ENCODE measurements at regions not wholly inside any gene's neighbourhood (a gene's known extent, or its start where the extent isn't known, plus 50 kb on each side); places are given as distances from the start of the nearest gene placed in this dataset.

DNA sequence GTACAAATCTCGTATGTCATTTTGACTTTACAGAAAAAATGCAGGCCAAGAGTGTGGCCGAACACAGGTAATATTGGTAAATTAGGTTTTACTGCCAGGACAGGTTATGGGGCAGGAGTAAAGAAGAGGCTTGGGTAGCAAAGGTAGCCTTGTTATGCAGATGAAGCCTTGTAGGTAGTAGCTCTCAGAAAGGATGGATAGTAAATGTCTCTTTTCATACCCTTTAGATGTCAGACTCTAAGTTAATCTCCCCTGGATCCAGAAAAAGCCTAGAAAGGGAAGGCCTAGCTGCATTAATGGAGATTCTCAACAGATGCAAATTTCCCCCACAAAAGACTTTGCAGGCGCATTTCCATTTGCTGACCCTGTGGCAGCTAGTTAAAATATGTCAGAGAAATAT is 1445.1 kb upstream of the CADM2 start:
- no peak for DNase-seq (ENCODE audit: low read depth)

GRCh38 chr3:83514130-83514914 is 1444.5 kb upstream of the CADM2 start:
- peak; percentile 76 for DNase-seq (ENCODE audit: low read depth)

GRCh38 chr3:83515123-83515522 is 1443.7 kb upstream of the CADM2 start:
- no peak for DNase-seq (ENCODE audit: low read depth)

GRCh38 chr3:83523470-83524073 is 1435.2 kb upstream of the CADM2 start:
- DNase-seq (ENCODE audit: low read depth): peak; percentile 49

- DNase-seq (ENCODE audit: low read depth): no peak
These were observed 1433.9 kb upstream of the CADM2 start for GRCh38 chr3:83524901-83525300.

DNA sequence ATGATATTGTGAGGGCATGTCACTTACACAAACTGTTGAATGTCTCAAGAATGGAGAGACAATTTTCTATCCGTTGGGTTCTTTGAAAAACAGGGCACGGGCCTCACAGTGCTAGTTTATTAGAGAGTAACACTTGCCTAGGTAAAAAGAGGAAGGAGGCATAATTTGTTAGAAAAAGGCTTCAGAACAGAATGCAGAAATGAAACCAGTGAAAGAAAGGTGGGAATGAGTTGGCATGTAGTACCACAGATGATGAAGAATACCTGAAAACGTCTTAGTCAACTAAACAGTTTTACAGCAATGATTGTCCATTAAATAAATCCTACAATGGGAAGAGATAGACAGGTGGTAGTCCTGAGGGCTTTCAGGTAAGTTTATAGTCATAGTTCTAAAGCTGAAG is 1399.7 kb upstream of the CADM2 start:
- no peak for DNase-seq (ENCODE audit: low read depth)

- no peak for DNase-seq (ENCODE audit: low read depth)
These were observed 1390.9 kb upstream of the CADM2 start for GRCh38 chr3:83567935-83568334.

DNA sequence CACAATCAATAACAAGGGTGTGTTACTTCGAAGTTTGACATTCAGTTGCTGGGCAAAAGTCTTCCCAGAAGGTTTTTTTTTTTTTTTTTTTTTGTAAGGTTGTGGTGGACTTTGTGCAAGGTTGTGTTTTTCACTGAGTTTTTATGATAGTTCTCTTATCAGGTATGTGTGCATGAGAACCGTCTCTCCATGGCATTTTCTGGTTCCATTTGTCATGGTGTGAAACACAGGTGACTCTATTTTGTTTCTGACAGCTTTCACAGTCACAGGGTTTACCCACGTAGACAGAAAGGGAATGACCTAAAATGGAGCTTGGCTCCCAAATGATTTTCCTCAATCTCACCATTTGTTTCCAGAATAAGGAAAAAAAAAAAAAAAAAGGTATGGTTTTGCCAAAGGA is 1377.2 kb upstream of the CADM2 start:
- no peak for DNase-seq (ENCODE audit: low read depth)

- no peak for DNase-seq (ENCODE audit: low read depth)
These were observed 1357.1 kb upstream of the CADM2 start for GRCh38 chr3:83601704-83602103.

DNA sequence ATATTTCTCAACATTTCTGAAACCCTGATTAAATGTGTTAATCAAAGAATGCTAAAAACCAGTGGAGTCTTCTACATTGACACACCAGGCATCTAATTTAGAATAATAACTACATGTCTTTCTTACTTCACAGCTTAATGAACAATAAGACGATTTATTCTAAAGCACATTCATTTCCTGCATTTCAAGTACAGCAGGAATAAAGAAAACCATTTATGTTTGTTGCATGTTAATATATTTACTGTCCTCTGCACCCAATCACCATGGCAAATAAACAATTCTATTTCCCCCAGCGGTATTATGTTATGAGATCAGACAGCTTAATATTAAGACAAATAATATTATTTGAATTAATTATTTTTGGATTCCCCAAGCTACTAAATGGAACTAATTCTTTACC is 1336.3 kb upstream of the CADM2 start:
- DNase-seq (ENCODE audit: low read depth): no peak

GRCh38 chr3:83625261-83625660 is 1333.5 kb upstream of the CADM2 start:
- DNase-seq (ENCODE audit: low read depth): no peak

GRCh38 chr3:83628471-83628870 is 1330.3 kb upstream of the CADM2 start:
- no peak for DNase-seq (ENCODE audit: low read depth)

DNA sequence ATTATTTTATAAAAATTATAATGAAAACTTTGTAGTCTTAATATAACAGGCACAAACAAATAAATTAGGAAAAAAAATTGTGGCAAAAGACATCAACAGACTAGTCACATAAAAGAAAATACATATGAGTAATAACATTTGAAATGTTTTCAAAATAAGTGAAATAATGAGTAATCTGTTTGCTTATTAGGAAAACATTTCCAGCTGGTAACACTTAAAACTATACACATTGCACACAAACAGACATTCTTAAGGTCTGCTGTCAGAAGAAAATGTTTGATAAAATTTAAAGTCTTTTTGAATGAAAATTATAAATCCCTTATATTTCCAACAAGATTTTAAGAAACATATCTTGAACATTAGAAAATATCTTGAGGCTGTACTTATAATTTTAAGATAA is 1326.3 kb upstream of the CADM2 start:
- no peak for DNase-seq (ENCODE audit: low read depth)

DNA sequence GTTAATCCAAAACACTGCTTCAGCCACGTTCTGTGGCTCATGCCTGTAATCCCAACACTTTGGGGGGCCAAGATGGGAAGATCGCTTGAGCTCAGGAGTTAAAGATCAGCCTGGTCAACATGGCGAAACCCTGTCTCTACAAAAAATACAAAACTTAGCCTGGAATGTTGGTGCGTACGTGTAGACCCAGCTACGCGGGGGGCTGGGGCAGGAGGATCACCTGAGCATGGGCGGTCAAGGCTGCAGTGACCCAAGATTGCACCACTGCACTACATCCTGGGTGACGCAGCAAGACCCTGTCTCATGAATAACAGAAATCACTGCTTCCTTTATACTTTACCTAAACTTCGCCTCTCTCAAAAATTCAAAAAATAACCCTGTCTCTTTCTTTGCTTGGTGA is 1325.0 kb upstream of the CADM2 start:
- DNase-seq (ENCODE audit: low read depth): no peak

GRCh38 chr3:83649692-83650091 is 1309.1 kb upstream of the CADM2 start:
- DNase-seq (ENCODE audit: low read depth): no peak

DNA sequence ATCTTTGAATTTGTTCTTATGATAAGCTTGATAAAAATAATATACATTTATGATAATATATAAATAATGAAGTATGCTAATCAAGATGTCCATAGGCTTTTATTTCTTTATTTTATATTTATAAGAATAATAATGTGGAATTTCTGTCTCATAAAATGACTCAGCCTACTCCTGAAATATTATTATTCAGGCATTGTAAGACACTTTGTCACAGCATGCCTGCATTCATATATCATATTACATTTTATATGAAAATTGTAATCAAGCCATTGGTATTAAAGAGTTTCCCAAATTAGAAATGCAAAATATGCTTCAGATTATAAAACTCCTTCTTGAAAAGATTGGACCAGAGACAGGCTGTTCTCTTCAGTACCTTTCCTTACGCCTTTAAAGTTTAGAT is 1303.7 kb upstream of the CADM2 start:
- no peak for DNase-seq (ENCODE audit: low read depth)

DNA sequence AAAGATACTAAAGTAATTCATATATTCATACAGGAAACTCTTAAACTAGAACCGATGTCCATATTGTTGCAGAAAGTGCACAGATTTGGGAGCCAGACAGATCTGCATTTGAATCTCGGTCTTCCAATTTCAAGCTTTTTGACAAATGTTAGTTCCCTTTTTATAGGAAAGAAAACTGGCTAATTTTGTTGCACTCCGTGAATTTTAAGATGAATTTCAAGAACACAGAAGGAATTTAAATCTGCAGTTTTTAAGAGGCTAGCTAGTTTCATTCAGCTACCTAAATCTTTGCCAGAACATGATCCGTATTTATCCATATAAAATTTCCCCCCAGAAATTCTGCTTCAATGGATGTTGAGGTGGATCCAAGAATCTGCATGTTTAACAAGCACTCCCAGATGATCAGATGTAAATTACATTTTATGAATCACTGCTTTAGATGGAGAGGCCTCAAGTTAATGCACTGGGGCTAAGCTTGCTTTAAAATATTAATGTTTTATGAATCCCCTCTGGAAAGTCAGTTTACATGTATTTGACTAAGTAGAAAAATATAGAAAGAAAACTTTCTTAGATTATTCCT is 1296.3 kb upstream of the CADM2 start:
- no peak for DNase-seq (ENCODE audit: low read depth)

- no peak for DNase-seq (ENCODE audit: low read depth)
These were observed 1288.4 kb upstream of the CADM2 start for GRCh38 chr3:83670416-83670815.

- no peak for DNase-seq (ENCODE audit: low read depth)
These were observed 1274.7 kb upstream of the CADM2 start for GRCh38 chr3:83683937-83684598.

- DNase-seq (ENCODE audit: low read depth): no peak
These were observed 1252.1 kb upstream of the CADM2 start for GRCh38 chr3:83706669-83707068.

DNA sequence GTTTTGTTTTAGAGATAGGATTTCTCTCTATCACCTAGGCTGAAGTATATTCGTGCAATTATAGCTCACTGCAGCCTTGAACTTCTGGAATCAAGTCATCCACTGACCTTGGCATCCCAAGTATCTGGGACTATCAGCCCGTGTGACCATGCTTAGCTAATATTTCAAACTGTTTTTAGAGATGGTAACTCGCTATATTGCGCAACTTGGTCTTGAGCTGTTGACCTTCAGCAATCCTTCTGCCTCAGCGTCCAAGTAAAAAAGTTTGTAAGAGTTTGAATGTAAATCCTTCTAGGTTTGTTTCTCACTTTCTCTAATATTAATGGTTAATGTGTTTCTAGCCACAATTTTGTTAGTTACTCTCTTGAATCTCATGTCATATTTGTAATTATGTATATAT is 1243.5 kb upstream of the CADM2 start:
- DNase-seq (ENCODE audit: low read depth): no peak

- DNase-seq (ENCODE audit: low read depth): no peak
These were observed 1229.2 kb upstream of the CADM2 start for GRCh38 chr3:83729576-83729975.

DNA sequence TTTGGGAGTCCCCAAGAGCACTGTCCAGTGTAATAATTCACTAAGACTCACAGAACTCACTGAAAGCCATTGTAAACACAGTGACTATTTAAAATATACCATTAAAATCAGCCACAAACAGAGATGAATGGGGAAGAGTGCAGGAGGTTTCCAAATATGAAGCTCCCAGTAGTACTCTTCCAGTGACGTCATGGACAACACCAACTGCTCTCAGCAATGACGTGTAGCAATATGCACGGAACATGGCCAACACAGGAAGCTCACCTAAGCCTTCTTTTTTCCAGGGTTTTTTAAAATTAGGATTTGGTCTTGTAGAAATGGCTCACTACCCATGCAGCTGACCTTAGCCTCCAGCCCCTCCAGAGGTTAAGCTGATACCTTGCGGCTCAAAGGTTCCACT is 1224.1 kb upstream of the CADM2 start:
- no peak for DNase-seq (ENCODE audit: low read depth)
